ENCODE measurements at regions not wholly inside any gene's neighbourhood (a gene's known extent, or its start where the extent isn't known, plus 50 kb on each side); places are given as distances from the start of the nearest gene placed in this dataset.
"Not testable (repeated sequence)": the region's sequence is repeated elsewhere in the genome, so short reads cannot be mapped to it uniquely, and the experiment has no call there.

DNA sequence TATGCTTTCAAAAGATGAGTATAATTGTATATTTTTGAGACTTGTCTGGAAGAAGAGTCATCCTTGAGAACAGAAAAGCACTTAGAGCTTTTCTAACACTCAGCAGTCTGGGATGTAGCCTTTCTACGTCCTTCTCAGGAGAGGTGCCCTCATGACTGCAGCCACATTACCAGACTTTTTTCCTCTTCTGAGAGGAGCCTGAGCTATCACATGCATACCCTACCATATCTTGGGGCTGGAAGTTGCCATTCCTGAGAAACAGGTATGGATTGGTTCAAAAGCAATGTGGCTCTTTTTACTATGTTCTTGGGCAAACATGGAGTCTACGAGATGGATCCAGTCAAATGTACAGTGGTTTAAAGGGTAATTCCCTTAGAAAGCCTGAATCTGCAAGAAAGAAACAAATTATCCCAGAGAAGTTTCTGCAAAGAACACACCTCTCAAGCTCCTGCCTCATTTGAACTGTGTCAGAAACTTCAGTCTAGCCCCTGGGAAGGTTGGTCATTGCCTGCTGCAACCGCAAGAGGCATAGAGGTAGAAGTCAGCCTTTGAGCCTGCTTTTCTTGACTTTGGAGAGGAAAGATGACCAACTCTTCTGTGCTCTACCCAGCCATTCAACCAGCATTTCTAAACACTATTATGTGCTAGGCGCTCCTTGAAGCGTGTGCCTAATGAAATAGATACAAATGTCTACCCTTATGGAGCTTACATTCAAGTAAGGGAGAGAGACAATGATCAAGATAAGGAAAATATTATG lies 401.9 kb upstream of the ACTBL2 start:
- DNase-seq (ENCODE audit: low read depth), result no peak
- TF ChIP-seq, protein P1, sequence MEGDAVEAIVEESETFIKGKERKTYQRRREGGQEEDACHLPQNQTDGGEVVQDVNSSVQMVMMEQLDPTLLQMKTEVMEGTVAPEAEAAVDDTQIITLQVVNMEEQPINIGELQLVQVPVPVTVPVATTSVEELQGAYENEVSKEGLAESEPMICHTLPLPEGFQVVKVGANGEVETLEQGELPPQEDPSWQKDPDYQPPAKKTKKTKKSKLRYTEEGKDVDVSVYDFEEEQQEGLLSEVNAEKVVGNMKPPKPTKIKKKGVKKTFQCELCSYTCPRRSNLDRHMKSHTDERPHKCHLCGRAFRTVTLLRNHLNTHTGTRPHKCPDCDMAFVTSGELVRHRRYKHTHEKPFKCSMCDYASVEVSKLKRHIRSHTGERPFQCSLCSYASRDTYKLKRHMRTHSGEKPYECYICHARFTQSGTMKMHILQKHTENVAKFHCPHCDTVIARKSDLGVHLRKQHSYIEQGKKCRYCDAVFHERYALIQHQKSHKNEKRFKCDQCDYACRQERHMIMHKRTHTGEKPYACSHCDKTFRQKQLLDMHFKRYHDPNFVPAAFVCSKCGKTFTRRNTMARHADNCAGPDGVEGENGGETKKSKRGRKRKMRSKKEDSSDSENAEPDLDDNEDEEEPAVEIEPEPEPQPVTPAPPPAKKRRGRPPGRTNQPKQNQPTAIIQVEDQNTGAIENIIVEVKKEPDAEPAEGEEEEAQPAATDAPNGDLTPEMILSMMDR (conservative IDR thresholded peaks at IDR 0.05; ENCODE audit: low read depth, low read length), result no peak
- H3K4me3 ChIP-seq (ENCODE audit: low read length), result no peak overlapping the region

DNA sequence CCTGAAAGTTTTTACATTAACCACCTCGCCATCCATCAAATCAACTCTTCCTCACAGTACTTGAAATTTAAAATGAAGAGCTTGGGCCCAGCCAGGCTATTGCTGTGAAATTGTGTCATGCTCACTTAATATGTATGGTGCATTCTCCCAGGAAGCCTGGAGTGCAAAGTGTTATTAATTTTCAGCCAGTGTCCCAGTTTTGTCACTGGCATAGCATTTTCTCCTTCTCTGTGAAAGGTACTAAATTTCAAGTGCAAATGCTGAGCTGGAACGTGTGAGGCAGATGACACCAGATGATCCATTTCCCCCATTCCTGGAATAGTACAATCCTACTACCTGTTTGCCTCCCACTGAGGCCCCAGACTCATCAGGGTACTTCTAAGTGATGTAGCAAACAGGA lies 397.6 kb upstream of the ACTBL2 start:
- no peak for DNase-seq (ENCODE audit: low read depth)
- no peak overlapping the region for H3K4me3 ChIP-seq (ENCODE audit: low read length)
- TF ChIP-seq, protein P1 (conservative IDR thresholded peaks at IDR 0.05; ENCODE audit: low read depth, low read length), result no peak

DNA sequence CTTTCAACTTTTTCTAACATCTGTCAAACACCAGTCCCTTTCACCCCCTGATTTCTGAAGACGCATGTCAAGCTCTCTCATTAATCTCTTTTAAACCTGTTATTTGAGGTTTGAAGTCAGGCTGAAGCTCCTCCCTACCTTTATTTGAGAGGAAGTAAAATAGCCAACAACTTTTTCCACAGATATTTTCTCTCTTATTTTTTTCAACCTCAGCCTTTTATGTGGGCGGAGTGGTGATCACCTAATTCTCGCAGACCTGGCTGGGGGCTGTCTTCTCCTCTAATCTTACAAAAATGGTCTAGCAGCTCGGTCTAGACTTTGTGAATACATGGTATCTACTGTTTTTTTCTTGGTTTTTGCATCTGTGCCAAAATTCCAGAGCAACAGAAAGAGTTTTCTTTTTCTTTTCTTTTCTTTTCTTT lies 395.7 kb upstream of the ACTBL2 start:
- H3K4me3 ChIP-seq (ENCODE audit: low read length), result no peak overlapping the region
- no peak for DNase-seq (ENCODE audit: low read depth)
- TF ChIP-seq, protein P1 (conservative IDR thresholded peaks at IDR 0.05; ENCODE audit: low read depth, low read length), result no peak

DNA sequence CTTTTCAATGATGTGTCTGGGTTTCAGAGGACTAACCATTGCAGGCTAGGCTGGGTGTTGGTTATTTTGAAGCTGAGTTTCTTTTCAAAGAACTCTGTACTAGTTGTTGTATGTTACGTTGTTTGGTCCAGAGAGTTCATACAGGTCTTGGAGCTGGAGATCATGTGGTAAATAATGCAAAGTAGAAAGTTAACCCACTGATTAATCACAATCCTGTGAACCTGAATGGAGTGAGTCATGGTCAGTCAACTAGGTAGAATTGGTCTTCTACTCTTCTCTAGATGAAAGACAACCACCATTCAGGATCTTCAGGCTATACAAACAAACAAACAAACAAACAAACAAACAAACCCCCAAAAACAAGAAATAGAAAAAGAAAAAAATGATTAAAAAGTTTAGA lies 388.9 kb upstream of the ACTBL2 start:
- no peak overlapping the region for H3K4me3 ChIP-seq (ENCODE audit: low read length)
- TF ChIP-seq, protein P1 (conservative IDR thresholded peaks at IDR 0.05; ENCODE audit: low read depth, low read length), result no peak
- no peak for DNase-seq (ENCODE audit: low read depth)

DNA sequence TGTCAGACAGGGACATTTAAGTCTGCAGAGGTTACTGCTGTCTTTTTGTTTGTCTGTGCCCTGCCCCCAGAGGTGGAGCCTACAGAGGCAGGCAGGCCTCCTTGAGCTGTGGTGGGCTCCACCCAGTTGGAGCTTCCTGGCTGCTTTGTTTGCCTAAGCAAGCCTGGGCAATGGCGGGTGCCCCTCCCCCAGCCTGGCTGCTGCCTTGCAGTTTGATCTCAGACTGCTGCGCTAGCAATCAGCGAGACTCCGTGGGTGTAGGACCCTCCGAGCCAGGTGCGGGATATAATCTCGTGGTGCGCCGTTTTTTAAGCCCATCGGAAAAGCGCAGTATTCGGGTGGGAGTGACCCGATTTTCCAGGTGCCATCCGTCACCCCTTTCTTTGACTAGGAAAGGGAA lies 387.7 kb upstream of the ACTBL2 start:
- not testable (repeated sequence) for H3K4me3 ChIP-seq (ENCODE audit: low read length); DNase-seq (ENCODE audit: low read depth)

DNA sequence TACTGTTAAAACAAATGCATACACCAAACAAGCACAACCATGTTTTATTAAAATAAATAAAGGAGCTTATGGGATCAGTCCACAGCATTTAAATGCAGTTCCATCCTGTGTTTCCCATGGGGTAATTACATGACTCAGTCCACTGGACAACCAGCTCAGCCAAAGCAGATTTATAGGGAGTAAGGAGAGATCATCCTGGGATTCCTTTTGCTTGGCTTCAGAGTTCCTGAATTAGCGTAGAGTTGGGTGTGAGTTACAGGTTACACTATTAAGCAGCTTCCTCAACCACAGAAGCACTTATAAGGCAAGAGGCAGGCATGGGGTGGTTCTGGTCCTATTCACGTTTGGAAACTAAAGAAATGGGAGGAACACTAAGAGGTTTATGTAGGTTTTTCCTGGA lies 381.1 kb upstream of the ACTBL2 start:
- no peak overlapping the region for H3K4me3 ChIP-seq (ENCODE audit: low read length)
- TF ChIP-seq, protein P1 (conservative IDR thresholded peaks at IDR 0.05; ENCODE audit: low read depth, low read length), result no peak
- peak; percentile 68 for DNase-seq (ENCODE audit: low read depth)

DNA sequence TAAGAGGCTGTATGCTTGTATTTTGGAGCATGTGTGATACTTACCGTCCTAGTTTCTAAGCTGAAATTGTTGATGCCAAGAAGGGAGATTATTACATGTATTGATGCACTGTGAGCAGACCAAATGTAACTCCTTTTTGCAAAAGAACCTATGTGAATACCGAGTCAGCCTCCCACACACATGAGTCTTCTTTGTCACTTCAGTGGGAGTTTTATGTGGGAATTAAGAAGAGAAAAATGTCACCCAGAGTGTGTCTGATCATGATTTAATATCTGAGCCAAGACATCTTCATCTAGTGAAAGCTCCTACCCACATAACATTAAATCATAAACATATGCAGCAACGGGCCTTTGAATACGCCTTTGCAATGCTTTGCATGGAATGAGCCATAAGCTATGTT lies 380.3 kb upstream of the ACTBL2 start:
- TF ChIP-seq, protein P1 (conservative IDR thresholded peaks at IDR 0.05; ENCODE audit: low read depth, low read length), result no peak
- DNase-seq (ENCODE audit: low read depth), result no peak
- H3K4me3 ChIP-seq (ENCODE audit: low read length), result no peak overlapping the region

All from retinal pigment epithelial cell (primary cell).